DND-41 (cell line): ENCODE measurements at regions not wholly inside any gene's neighbourhood (a gene's known extent, or its start where the extent isn't known, plus 50 kb on each side); places are given as distances from the start of the nearest gene placed in this dataset.

Experiments
- EZH2 ChIP-seq: IDR thresholded peaks from 3 replicates; pipeline ENCODE4 v1.6.1; 2012; ENCODE audit warnings: borderline replicate concordance, low read depth, mild to moderate bottlenecking, moderate library complexity, low read length, inconsistent platforms; ENCODE audit not compliant: severe bottlenecking
- TF ChIP-seq, protein P1 (sequence below): IDR thresholded peaks from 2 replicates; pipeline ENCODE4 v1.5.1; 2012; ENCODE audit warnings: borderline replicate concordance, low read length, moderate library complexity, mild to moderate bottlenecking; ENCODE audit not compliant: poor library complexity, severe bottlenecking; ENCODE audit errors: extremely low read depth

DNA sequence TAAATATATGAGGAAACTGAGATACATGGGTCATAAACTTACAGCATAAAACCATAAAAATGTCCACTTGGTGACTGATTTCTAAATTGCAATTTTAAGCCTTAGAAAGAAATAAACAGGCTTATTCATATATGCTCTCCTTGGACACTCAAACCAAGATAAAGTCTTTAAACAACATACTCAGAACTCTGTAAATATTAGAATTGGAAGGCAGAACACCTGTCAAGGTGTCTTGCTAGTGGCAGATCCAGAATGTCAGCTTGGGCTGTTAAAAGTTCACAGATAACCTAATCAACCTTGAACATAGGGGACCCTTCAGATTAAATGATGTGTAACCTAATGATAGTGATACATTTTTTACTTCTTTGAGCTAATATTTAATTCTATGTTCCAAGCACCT is 208.1 kb upstream of the ARSJ start:
- TF ChIP-seq, protein P1, sequence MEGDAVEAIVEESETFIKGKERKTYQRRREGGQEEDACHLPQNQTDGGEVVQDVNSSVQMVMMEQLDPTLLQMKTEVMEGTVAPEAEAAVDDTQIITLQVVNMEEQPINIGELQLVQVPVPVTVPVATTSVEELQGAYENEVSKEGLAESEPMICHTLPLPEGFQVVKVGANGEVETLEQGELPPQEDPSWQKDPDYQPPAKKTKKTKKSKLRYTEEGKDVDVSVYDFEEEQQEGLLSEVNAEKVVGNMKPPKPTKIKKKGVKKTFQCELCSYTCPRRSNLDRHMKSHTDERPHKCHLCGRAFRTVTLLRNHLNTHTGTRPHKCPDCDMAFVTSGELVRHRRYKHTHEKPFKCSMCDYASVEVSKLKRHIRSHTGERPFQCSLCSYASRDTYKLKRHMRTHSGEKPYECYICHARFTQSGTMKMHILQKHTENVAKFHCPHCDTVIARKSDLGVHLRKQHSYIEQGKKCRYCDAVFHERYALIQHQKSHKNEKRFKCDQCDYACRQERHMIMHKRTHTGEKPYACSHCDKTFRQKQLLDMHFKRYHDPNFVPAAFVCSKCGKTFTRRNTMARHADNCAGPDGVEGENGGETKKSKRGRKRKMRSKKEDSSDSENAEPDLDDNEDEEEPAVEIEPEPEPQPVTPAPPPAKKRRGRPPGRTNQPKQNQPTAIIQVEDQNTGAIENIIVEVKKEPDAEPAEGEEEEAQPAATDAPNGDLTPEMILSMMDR: no peak
- TF ChIP-seq EZH2: no peak
